Mesendoderm (in vitro differentiated cells): ENCODE measurements at regions not wholly inside any gene's neighbourhood (a gene's known extent, or its start where the extent isn't known, plus 50 kb on each side); places are given as distances from the start of the nearest gene placed in this dataset.
A peak's percentile ranks its signal among the peaks of the same experiment; 100 is the strongest.

ENCODE experiments used
- DNase-seq: peaks from one replicate; pipeline ENCODE4 v3.0.0; 2013
- H2AK5ac ChIP-seq: 2 replicates; pipeline ENCODE4 v1.6.1; 2013; ENCODE audit warnings: low read length, inconsistent platforms
- H2BK120ac ChIP-seq: 2 replicates; pipeline ENCODE4 v1.6.1; 2013; ENCODE audit warnings: low read depth, mild to moderate bottlenecking, low read length, moderate library complexity, mixed read lengths
- H2BK15ac ChIP-seq: replicated peaks from 2 replicates; pipeline ENCODE4 v1.6.1; 2013; ENCODE audit warnings: low read depth, mild to moderate bottlenecking, moderate library complexity
- H2BK5ac ChIP-seq: 2 replicates; pipeline ENCODE4 v1.6.1; 2013; ENCODE audit warnings: low read length, inconsistent platforms
- H3K18ac ChIP-seq: 2 replicates; pipeline ENCODE4 v1.6.1; 2013; ENCODE audit warnings: mild to moderate bottlenecking, low read length, mixed read lengths
- H3K23ac ChIP-seq: one replicate; pipeline ENCODE4 v1.6.1; 2013; ENCODE audit warnings: low read length
- H3K27ac ChIP-seq: 2 replicates; pipeline ENCODE4 v1.5.1; 2013; ENCODE audit warnings: low read depth, mild to moderate bottlenecking, inconsistent platforms, low read length, moderate library complexity
- H3K27me3 ChIP-seq: 2 replicates; pipeline ENCODE4 v1.6.1; 2013; ENCODE audit warnings: low read length, control low read depth, mild to moderate bottlenecking, inconsistent platforms; ENCODE audit not compliant: insufficient read depth, poor library complexity
- H3K36me3 ChIP-seq: 2 replicates; pipeline ENCODE4 v1.6.1; 2013; ENCODE audit warnings: low read length, inconsistent platforms; ENCODE audit not compliant: control insufficient read depth, insufficient read depth
- H3K4ac ChIP-seq: one replicate; pipeline ENCODE4 v1.6.1; 2013; ENCODE audit warnings: low read depth, mild to moderate bottlenecking, low read length, moderate library complexity
- H3K4me1 ChIP-seq: 2 replicates; pipeline ENCODE4 v1.6.1; 2013; ENCODE audit warnings: low read depth, low read length, inconsistent platforms; ENCODE audit not compliant: control insufficient read depth
- H3K4me2 ChIP-seq: 2 replicates; pipeline ENCODE4 v1.6.1; 2013; ENCODE audit warnings: low read length
- H3K4me3 ChIP-seq: 2 replicates; pipeline ENCODE4 v1.5.1; 2013; ENCODE audit warnings: mild to moderate bottlenecking, low read length
- H3K56ac ChIP-seq: one replicate; pipeline ENCODE4 v1.6.1; 2013; ENCODE audit warnings: low read length
- H3K79me1 ChIP-seq: 2 replicates; pipeline ENCODE4 v1.6.1; 2013; ENCODE audit warnings: low read length, inconsistent platforms
- H3K79me2 ChIP-seq: 2 replicates; pipeline ENCODE4 v1.6.1; 2013; ENCODE audit warnings: mild to moderate bottlenecking, low read length; ENCODE audit not compliant: control insufficient read depth, insufficient read depth
- H3K9ac ChIP-seq: 2 replicates; pipeline ENCODE4 v1.6.1; 2013; ENCODE audit warnings: low read length, inconsistent platforms
- H4K5ac ChIP-seq: one replicate; pipeline ENCODE4 v1.6.1; 2013; ENCODE audit warnings: low read length
- H4K8ac ChIP-seq: one replicate; pipeline ENCODE4 v1.6.1; 2013; ENCODE audit warnings: low read depth, mild to moderate bottlenecking, control low read depth, low read length, moderate library complexity
- WGBS: extraction: QIAGEN DNeasy Blood & Tissue Kit; methylation state at CpG from one replicate; pipeline ENCODE4 v1.1.7; 2013; ENCODE audit warnings: low lambda C conversion rate, missing lambda C conversion rate; ENCODE audit not compliant: insufficient coverage; ENCODE audit errors: extremely low coverage; 5-methylcytosine and 5-hydroxymethylcytosine counted together

DNA sequence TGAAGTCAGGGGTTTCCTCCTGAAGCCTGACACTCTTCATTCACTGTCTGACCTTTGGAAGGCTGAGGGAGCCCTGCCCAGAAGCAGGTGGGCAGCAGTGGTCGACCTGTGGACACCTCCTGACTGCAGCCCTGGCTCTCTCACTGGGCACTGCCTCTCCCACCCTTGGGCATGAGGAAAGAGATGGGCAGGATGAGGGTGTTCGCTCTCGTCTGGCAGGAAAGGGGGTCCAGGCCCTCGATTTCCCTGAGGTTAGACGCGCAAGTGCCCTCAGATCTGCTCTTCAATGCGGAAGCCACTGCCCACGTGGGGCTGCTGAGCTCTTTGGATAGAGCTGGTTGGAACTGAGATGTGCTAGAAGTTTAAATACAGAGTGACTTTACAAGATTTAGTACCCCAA lies 171.9 kb downstream of the AHSP start:
- no peak for DNase-seq
- H2BK15ac ChIP-seq, result no peak overlapping the region
- peaks cover 9% of the 10 kb centered on the region for H3K79me2 ChIP-seq
- H3K36me3 ChIP-seq, result peaks cover 6% of the 10 kb centered on the region
- no peak overlapping the region for H3K27ac ChIP-seq
- H2BK5ac ChIP-seq, result no peak overlapping the region
- no peak overlapping the region for H3K18ac ChIP-seq
- H3K4me3 ChIP-seq, result no peak overlapping the region
- no peak overlapping the region for H4K5ac ChIP-seq
- H2BK120ac ChIP-seq, result no peak overlapping the region
- WGBS, result no CpG with 5 or more reads among the region's 8 CpGs
- no peak overlapping the region for H4K8ac ChIP-seq
- H3K9ac ChIP-seq, result no peak overlapping the region
- H3K27me3 ChIP-seq, result no peaks in the 10 kb centered on the region
- no peak overlapping the region for H3K23ac ChIP-seq
- H3K56ac ChIP-seq, result no peak overlapping the region
- no peak overlapping the region for H3K4ac ChIP-seq
- H2AK5ac ChIP-seq, result no peak overlapping the region
- no peak overlapping the region for H3K4me2 ChIP-seq
- H3K79me1 ChIP-seq, result peaks cover 10% of the 10 kb centered on the region
- H3K4me1 ChIP-seq, result peaks cover 2% of the 10 kb centered on the region

DNA sequence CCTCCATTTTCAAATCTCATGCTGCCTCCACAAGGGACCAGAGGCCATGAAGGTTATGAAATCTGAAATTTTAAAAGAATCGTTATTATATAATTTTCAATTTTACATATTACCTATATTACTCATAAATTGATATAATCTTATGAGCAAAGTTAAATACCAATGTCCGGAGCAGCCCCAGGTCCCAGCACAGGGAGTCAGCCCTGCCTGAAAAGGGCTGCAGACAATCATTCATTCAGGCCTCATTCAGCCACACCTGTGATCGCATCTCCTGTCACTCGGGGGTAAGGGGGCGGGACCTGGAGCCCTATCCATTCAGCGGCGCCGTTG lies 172.5 kb downstream of the AHSP start:
- peaks cover 8% of the 10 kb centered on the region for H3K36me3 ChIP-seq
- no peak overlapping the region for H3K9ac ChIP-seq
- no peak overlapping the region for H3K18ac ChIP-seq
- H2BK120ac ChIP-seq, result no peak overlapping the region
- no peak overlapping the region for H2BK15ac ChIP-seq
- H2AK5ac ChIP-seq, result no peak overlapping the region
- H3K4me3 ChIP-seq, result no peak overlapping the region
- peaks cover 10% of the 10 kb centered on the region for H3K79me1 ChIP-seq
- no peak for DNase-seq
- H3K4me1 ChIP-seq, result peaks cover 2% of the 10 kb centered on the region
- H3K27ac ChIP-seq, result no peak overlapping the region
- no peaks in the 10 kb centered on the region for H3K27me3 ChIP-seq
- no peak overlapping the region for H3K4me2 ChIP-seq
- WGBS, result 100% methylated on average over 1 of the region's 8 CpGs
- H4K8ac ChIP-seq, result no peak overlapping the region
- H3K23ac ChIP-seq, result no peak overlapping the region
- no peak overlapping the region for H3K4ac ChIP-seq
- no peak overlapping the region for H2BK5ac ChIP-seq
- no peak overlapping the region for H3K56ac ChIP-seq
- H4K5ac ChIP-seq, result no peak overlapping the region
- H3K79me2 ChIP-seq, result peaks cover 9% of the 10 kb centered on the region

DNA sequence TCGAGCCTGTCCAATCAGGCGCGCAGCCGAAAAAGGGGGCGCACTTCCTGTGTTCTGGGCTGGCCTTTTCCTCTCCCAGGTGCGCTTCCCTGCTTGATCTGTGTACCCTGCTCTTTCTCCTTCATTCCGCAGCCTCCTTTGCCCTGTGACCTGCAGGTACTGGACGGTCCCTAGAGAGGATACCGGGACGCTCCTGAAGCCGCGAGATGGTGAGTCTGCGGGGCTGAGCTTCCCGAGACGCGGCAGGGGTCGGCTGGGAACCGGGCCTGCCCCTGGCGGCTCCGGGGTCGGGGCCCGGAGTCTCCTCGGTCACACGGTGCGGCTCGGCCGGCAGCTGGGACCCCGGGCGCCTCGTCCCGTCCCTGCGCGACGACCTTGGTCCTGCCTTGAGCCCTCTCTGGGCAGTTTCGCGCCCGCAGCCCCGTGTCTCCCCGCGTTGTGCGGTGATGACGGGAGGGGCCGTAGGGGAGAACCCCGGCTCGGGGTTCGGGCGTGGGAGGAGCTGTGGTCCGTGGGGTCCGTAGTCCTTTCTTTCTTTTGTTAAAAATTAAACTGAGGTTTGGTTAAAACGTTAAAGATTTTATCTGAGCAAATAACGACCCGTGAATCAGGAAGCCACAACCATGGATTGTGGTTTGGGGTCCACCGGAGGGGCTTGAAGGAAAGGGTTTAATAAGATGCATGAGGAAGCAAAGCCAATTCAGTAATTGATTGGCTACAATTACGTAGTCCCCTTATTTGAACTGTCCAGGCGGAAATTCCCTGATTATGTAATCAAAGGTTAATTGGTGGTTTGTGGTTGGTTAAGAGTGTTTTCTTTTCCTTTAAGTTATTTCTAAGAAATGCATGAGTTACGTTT lies 172.8 kb upstream of the ZNF267 start:
- peak overlapping the region; percentile 85 for H3K56ac ChIP-seq
- peak overlapping the region; percentile 74 for H3K9ac ChIP-seq
- H3K27me3 ChIP-seq, result no peaks in the 10 kb centered on the region
- H3K18ac ChIP-seq, result peak overlapping the region; percentile 19
- H3K79me2 ChIP-seq, result peaks cover 9% of the 10 kb centered on the region
- H4K5ac ChIP-seq, result no peak overlapping the region
- H4K8ac ChIP-seq, result peak overlapping the region; percentile 44
- peak overlapping the region; percentile 71 for H3K4me3 ChIP-seq
- no peak overlapping the region for H3K27ac ChIP-seq
- no peak overlapping the region for H2AK5ac ChIP-seq
- peak; percentile 90 for DNase-seq
- H3K79me1 ChIP-seq, result peaks cover 10% of the 10 kb centered on the region
- H3K4me2 ChIP-seq, result peak overlapping the region; percentile 2
- no peak overlapping the region for H3K23ac ChIP-seq
- H2BK120ac ChIP-seq, result no peak overlapping the region
- H2BK15ac ChIP-seq, result no peak overlapping the region
- peaks cover 2% of the 10 kb centered on the region for H3K4me1 ChIP-seq
- no peak overlapping the region for H3K4ac ChIP-seq
- no CpG with 5 or more reads among the region's 56 CpGs for WGBS
- peaks cover 8% of the 10 kb centered on the region for H3K36me3 ChIP-seq
- no peak overlapping the region for H2BK5ac ChIP-seq

DNA sequence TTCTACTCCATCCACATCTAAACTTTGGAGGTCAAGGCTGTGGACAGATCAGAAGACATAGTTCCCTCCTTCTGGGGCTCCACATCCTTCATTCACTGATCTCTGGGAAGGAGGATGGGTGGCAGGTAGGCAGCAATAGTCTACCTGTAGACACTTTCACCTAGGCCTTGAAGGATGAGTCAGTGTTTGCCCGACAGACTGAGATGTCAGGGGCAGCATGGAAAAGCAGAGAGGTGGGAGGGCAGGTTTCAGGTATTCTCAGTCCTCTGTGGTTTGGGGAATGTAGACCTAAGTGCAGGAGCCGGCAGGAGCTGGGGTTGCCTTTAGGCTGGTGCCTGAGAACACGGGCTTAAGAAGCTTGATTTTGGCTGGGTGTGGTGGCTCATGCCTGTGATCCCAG lies 171.9 kb upstream of the ZNF267 start:
- H2BK15ac ChIP-seq, result no peak overlapping the region
- H3K79me1 ChIP-seq, result peaks cover 10% of the 10 kb centered on the region
- WGBS, result no CpG with 5 or more reads among the region's 3 CpGs
- H2BK5ac ChIP-seq, result no peak overlapping the region
- H4K5ac ChIP-seq, result no peak overlapping the region
- H3K79me2 ChIP-seq, result peaks cover 9% of the 10 kb centered on the region
- peaks cover 2% of the 10 kb centered on the region for H3K4me1 ChIP-seq
- no peak overlapping the region for H3K9ac ChIP-seq
- H3K4me2 ChIP-seq, result no peak overlapping the region
- no peak overlapping the region for H2BK120ac ChIP-seq
- H4K8ac ChIP-seq, result no peak overlapping the region
- no peak overlapping the region for H3K23ac ChIP-seq
- no peak overlapping the region for H3K18ac ChIP-seq
- peak overlapping the region; percentile 42 for H3K56ac ChIP-seq
- no peak overlapping the region for H2AK5ac ChIP-seq
- H3K4me3 ChIP-seq, result no peak overlapping the region
- DNase-seq, result no peak
- no peak overlapping the region for H3K4ac ChIP-seq
- H3K27ac ChIP-seq, result no peak overlapping the region
- H3K27me3 ChIP-seq, result no peaks in the 10 kb centered on the region
- H3K36me3 ChIP-seq, result peaks cover 8% of the 10 kb centered on the region

DNA sequence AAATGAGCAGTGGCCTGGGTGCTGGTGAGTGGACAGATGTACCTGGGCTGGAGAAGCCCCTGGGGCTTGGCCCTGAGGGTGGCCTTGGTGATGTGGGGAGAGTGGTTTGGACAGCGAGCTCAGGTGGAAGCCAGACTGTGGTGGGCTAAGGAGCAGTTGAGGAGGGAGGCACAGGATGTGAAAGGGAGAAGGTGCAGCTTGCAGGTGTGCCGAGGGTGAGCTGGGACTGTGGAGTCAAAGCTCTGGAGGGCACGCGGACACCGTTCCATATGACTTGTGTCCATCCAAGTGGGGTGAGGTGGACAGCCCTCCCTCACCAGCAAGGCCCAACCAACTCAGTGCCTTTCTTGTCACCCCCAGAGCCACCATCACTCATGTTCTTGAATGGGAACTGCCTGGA lies 170.8 kb upstream of the ZNF267 start:
- Histone ChIP-seq H3K4ac (no peak overlapping the region), H4K8ac (no peak overlapping the region), H2BK5ac (no peak overlapping the region), H3K4me3 (no peak overlapping the region), H3K79me2 (peaks cover 9% of the 10 kb centered on the region), H3K56ac (no peak overlapping the region), H3K4me1 (peaks cover 2% of the 10 kb centered on the region), H3K23ac (no peak overlapping the region), H3K9ac (no peak overlapping the region), H3K4me2 (no peak overlapping the region), H3K27me3 (no peaks in the 10 kb centered on the region), H3K27ac (no peak overlapping the region), H3K79me1 (peaks cover 10% of the 10 kb centered on the region), H3K18ac (no peak overlapping the region), H2BK15ac (no peak overlapping the region), H3K36me3 (peaks cover 10% of the 10 kb centered on the region), H2BK120ac (no peak overlapping the region), H2AK5ac (no peak overlapping the region), H4K5ac (no peak overlapping the region)
- WGBS, result no CpG with 5 or more reads among the region's 5 CpGs
- no peak for DNase-seq
